ENCODE measurements at regions not wholly inside any gene's neighbourhood (a gene's known extent, or its start where the extent isn't known, plus 50 kb on each side); places are given as distances from the start of the nearest gene placed in this dataset.
A peak's percentile ranks its signal among the peaks of the same experiment; 100 is the strongest.

GRCh38 chrX:39904816-39905537 lies 192.8 kb downstream of the BCOR start:
- TF ChIP-seq CTCF (IDR thresholded peaks at IDR 0.05), result no peak
- H3K4me3 ChIP-seq, result peak overlapping the region; percentile 29
- DNase-seq (ENCODE audit: low spot score), result no peak
- H3K27ac ChIP-seq, result peak overlapping the region in 1 of 2 donors; percentile 25

GRCh38 chrX:39905538-39905891 lies 192.2 kb downstream of the BCOR start:
- peak overlapping the region; percentile 29 for H3K4me3 ChIP-seq
- H3K27ac ChIP-seq, result peak overlapping the region in 1 of 2 donors; percentile 49
- TF ChIP-seq CTCF (IDR thresholded peaks at IDR 0.05), result no peak
- no peak for DNase-seq (ENCODE audit: low spot score)

GRCh38 chrX:39905946-39906345 lies 191.8 kb downstream of the BCOR start:
- no peak overlapping the region for H3K4me3 ChIP-seq
- TF ChIP-seq CTCF (IDR thresholded peaks at IDR 0.05), result no peak
- no peak for DNase-seq (ENCODE audit: low spot score)
- peak overlapping the region in 1 of 2 donors; percentile 49 for H3K27ac ChIP-seq

GRCh38 chrX:39907964-39908661 lies 189.6 kb downstream of the BCOR start:
- no peak for TF ChIP-seq CTCF (IDR thresholded peaks at IDR 0.05)
- Histone ChIP-seq H3K4me3 (no peak overlapping the region), H3K27ac (peak overlapping the region; percentile 38 to 84)
- DNase-seq (ENCODE audit: low spot score), result peak; percentile 87

GRCh38 chrX:39909996-39910395 lies 187.8 kb downstream of the BCOR start:
- Histone ChIP-seq H3K4me3 (no peak overlapping the region), H3K27ac (no peak overlapping the region)
- DNase-seq (ENCODE audit: low spot score), result no peak
- no peak for TF ChIP-seq CTCF (IDR thresholded peaks at IDR 0.05)

GRCh38 chrX:39910651-39911050 lies 187.1 kb downstream of the BCOR start:
- DNase-seq (ENCODE audit: low spot score), result no peak
- no peak overlapping the region for H3K4me3 ChIP-seq

More at GRCh38 chrX:39910651-39911050, 187.1 kb downstream of the BCOR start:
- no peak for TF ChIP-seq CTCF (IDR thresholded peaks at IDR 0.05)
- H3K27ac ChIP-seq, result no peak overlapping the region

All from coronary artery (tissue), 2 donors.